ENCODE measurements at regions not wholly inside any gene's neighbourhood (a gene's known extent, or its start where the extent isn't known, plus 50 kb on each side); places are given as distances from the start of the nearest gene placed in this dataset.

- Histone ChIP-seq H3K79me2 (ENCODE audit: insufficient read depth, low read length) (no peaks in the 10 kb centered on the region), H2AFZ (ENCODE audit: low read depth, low read length) (no peak overlapping the region), H3K4me2 (ENCODE audit: insufficient read depth, low read length) (no peak overlapping the region), H3K27me3 (ENCODE audit: insufficient read depth, low read length, poor library complexity) (no peaks in the 10 kb centered on the region), H3K9ac (ENCODE audit: low read depth, low read length) (no peak overlapping the region), H3K9me3 (ENCODE audit: insufficient read depth, low read length, severe bottlenecking) (no peaks in the 10 kb centered on the region), H3K4me1 (ENCODE audit: insufficient read depth, low read length) (no peaks in the 10 kb centered on the region), H4K20me1 (ENCODE audit: insufficient read depth, low read length) (no peaks in the 10 kb centered on the region), H3K4me3 (ENCODE audit: low read depth in 1 of 2, low read length in 2 of 2) (no peak overlapping the region), H3K27ac (ENCODE audit: low read length) (no peak overlapping the region), H3K36me3 (ENCODE audit: insufficient read depth, low read length) (no peaks in the 10 kb centered on the region)
- ATAC-seq (ENCODE audit: insufficient read depth, low read depth), result no peak
- TF ChIP-seq, protein P1, sequence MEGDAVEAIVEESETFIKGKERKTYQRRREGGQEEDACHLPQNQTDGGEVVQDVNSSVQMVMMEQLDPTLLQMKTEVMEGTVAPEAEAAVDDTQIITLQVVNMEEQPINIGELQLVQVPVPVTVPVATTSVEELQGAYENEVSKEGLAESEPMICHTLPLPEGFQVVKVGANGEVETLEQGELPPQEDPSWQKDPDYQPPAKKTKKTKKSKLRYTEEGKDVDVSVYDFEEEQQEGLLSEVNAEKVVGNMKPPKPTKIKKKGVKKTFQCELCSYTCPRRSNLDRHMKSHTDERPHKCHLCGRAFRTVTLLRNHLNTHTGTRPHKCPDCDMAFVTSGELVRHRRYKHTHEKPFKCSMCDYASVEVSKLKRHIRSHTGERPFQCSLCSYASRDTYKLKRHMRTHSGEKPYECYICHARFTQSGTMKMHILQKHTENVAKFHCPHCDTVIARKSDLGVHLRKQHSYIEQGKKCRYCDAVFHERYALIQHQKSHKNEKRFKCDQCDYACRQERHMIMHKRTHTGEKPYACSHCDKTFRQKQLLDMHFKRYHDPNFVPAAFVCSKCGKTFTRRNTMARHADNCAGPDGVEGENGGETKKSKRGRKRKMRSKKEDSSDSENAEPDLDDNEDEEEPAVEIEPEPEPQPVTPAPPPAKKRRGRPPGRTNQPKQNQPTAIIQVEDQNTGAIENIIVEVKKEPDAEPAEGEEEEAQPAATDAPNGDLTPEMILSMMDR (IDR thresholded peaks at IDR 0.05; ENCODE audit: borderline replicate concordance, extremely low read depth, low read length, poor library complexity, severe bottlenecking), result no peak
- TF ChIP-seq EZH2 (IDR thresholded peaks at IDR 0.05; ENCODE audit: borderline replicate concordance, low read depth, low read length, severe bottlenecking), result no peak
- no peak for DNase-seq
Observed at GRCh38 chr3:117920253-117920898, 1114.3 kb downstream of the IGSF11 start.

DNA sequence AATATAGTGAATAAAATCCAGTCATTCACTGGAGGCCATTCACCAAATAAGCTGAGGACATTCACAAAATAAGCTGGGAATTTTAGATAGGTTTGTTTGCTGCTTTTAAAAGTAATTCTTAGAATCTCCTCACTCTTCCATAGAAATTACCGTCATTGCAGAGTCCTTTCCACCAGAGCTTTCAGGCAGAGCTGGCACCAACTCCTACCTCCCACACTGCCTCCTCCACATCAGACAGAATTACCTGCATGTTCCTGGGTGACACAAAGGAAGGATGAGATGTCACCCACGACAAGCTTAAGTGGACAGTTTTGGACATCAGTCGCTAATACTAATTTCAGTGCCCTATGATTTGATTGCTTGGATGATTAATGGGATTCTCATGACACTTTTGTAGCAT lies 1113.2 kb downstream of the IGSF11 start:
- no peak for TF ChIP-seq EZH2 (IDR thresholded peaks at IDR 0.05; ENCODE audit: borderline replicate concordance, low read depth, low read length, severe bottlenecking)
- TF ChIP-seq, protein P1 (IDR thresholded peaks at IDR 0.05; ENCODE audit: borderline replicate concordance, extremely low read depth, low read length, poor library complexity, severe bottlenecking), result no peak

DNA sequence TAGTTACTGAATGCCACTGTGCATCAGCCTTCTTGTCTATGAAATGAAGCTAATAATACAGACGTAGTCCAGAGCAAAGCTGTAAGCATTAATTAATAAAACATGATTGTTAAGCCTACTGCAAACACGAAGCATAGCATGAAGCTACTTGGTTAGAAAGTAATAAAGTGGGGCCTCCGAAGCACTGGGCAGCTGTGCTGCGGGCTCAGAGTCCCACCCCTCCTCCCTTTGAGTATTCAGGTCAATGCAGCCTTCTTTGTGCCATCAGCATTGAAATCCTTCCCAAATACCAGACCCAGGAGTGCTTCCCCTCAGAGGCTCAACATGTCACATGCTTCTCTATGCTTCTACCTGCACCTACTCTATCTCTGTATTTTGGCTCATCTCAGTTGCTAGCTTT lies 1112.6 kb downstream of the IGSF11 start:
- Histone ChIP-seq H3K9me3 (ENCODE audit: insufficient read depth, low read length, severe bottlenecking) (no peaks in the 10 kb centered on the region), H3K4me2 (ENCODE audit: insufficient read depth, low read length) (no peak overlapping the region), H3K4me1 (ENCODE audit: insufficient read depth, low read length) (no peaks in the 10 kb centered on the region), H4K20me1 (ENCODE audit: insufficient read depth, low read length) (no peaks in the 10 kb centered on the region), H3K27ac (ENCODE audit: low read length) (no peak overlapping the region), H3K27me3 (ENCODE audit: insufficient read depth, low read length, poor library complexity) (no peaks in the 10 kb centered on the region), H3K4me3 (ENCODE audit: low read depth in 1 of 2, low read length in 2 of 2) (no peak overlapping the region), H3K36me3 (ENCODE audit: insufficient read depth, low read length) (no peaks in the 10 kb centered on the region), H3K9ac (ENCODE audit: low read depth, low read length) (no peak overlapping the region), H2AFZ (ENCODE audit: low read depth, low read length) (no peak overlapping the region), H3K79me2 (ENCODE audit: insufficient read depth, low read length) (no peaks in the 10 kb centered on the region)
- no peak for TF ChIP-seq EZH2 (IDR thresholded peaks at IDR 0.05; ENCODE audit: borderline replicate concordance, low read depth, low read length, severe bottlenecking)
- TF ChIP-seq, protein P1 (IDR thresholded peaks at IDR 0.05; ENCODE audit: borderline replicate concordance, extremely low read depth, low read length, poor library complexity, severe bottlenecking), result no peak
- ATAC-seq (ENCODE audit: insufficient read depth, low read depth) (no peak), DNase-seq (no peak)

More for the DNA sequence above, 1113.2 kb downstream of the IGSF11 start:
- Histone ChIP-seq H3K27me3 (ENCODE audit: insufficient read depth, low read length, poor library complexity) (no peaks in the 10 kb centered on the region), H4K20me1 (ENCODE audit: insufficient read depth, low read length) (no peaks in the 10 kb centered on the region), H3K4me2 (ENCODE audit: insufficient read depth, low read length) (no peak overlapping the region), H3K4me3 (ENCODE audit: low read depth in 1 of 2, low read length in 2 of 2) (no peak overlapping the region), H3K9ac (ENCODE audit: low read depth, low read length) (no peak overlapping the region), H3K79me2 (ENCODE audit: insufficient read depth, low read length) (no peaks in the 10 kb centered on the region), H3K36me3 (ENCODE audit: insufficient read depth, low read length) (no peaks in the 10 kb centered on the region), H3K27ac (ENCODE audit: low read length) (no peak overlapping the region), H3K4me1 (ENCODE audit: insufficient read depth, low read length) (no peaks in the 10 kb centered on the region), H3K9me3 (ENCODE audit: insufficient read depth, low read length, severe bottlenecking) (no peaks in the 10 kb centered on the region), H2AFZ (ENCODE audit: low read depth, low read length) (no peak overlapping the region)
- no peak for ATAC-seq (ENCODE audit: insufficient read depth, low read depth)
- DNase-seq, result no peak
